Stimulated activated CD8-positive, alpha-beta memory T cell treated with anti-CD3 and anti-CD28 coated beads, Interleukin-4, amount 100 ng/mL, for 1 hour (primary cell): ENCODE measurements at regions not wholly inside any gene's neighbourhood (a gene's known extent, or its start where the extent isn't known, plus 50 kb on each side); places are given as distances from the start of the nearest gene placed in this dataset.
"Not testable (repeated sequence)": the region's sequence is repeated elsewhere in the genome, so short reads cannot be mapped to it uniquely, and the experiment has no call there.

Experiments
- DNase-seq, 2 donors: peaks; one replicate each; pipeline ENCODE4 v3.0.0-alpha.2; 2020; ENCODE audit warnings: low read depth in 2 of 2, low spot score in 1 of 2

- not testable (repeated sequence) for DNase-seq
These were observed 185.5 kb downstream of the ANXA1 start for GRCh38 chr9:73337182-73337581.

- DNase-seq = no peak
These were observed 192.4 kb downstream of the ANXA1 start for GRCh38 chr9:73344060-73344459.

GRCh38 chr9:73347123-73347522, 195.5 kb downstream of the ANXA1 start:
- DNase-seq = no peak

GRCh38 chr9:73347720-73348119, 196.1 kb downstream of the ANXA1 start:
- no peak for DNase-seq

GRCh38 chr9:73348471-73348870, 196.8 kb downstream of the ANXA1 start:
- DNase-seq = no peak

- DNase-seq = no peak
These were observed 197.8 kb downstream of the ANXA1 start for GRCh38 chr9:73349476-73349875.

GRCh38 chr9:73357607-73358006, 205.9 kb downstream of the ANXA1 start:
- DNase-seq = no peak

- DNase-seq = no peak
These were observed 218.4 kb downstream of the ANXA1 start for GRCh38 chr9:73370053-73370452.

GRCh38 chr9:73371801-73372200, 220.1 kb downstream of the ANXA1 start:
- no peak for DNase-seq

- DNase-seq = no peak
These were observed 228.7 kb downstream of the ANXA1 start for GRCh38 chr9:73380411-73380810.

GRCh38 chr9:73402081-73403028, 250.7 kb downstream of the ANXA1 start:
- no peak for DNase-seq

GRCh38 chr9:73411494-73411893, 259.8 kb downstream of the ANXA1 start:
- no peak for DNase-seq

GRCh38 chr9:73412874-73413273, 261.2 kb downstream of the ANXA1 start:
- no peak for DNase-seq

- no peak for DNase-seq
These were observed 272.2 kb downstream of the ANXA1 start for GRCh38 chr9:73423891-73424290.

GRCh38 chr9:73426269-73426668, 274.6 kb downstream of the ANXA1 start:
- no peak for DNase-seq

- DNase-seq = no peak
These were observed 283.2 kb downstream of the ANXA1 start for GRCh38 chr9:73434826-73435225.

- no peak for DNase-seq
These were observed 286.1 kb downstream of the ANXA1 start for GRCh38 chr9:73437758-73438157.

- not testable (repeated sequence) for DNase-seq
These were observed 288.2 kb downstream of the ANXA1 start for GRCh38 chr9:73439839-73440238.

- no peak for DNase-seq
These were observed 289.6 kb downstream of the ANXA1 start for GRCh38 chr9:73441223-73441622.

- no peak for DNase-seq
These were observed 290.5 kb downstream of the ANXA1 start for GRCh38 chr9:73441890-73442818.

- DNase-seq = no peak
These were observed 293.2 kb downstream of the ANXA1 start for GRCh38 chr9:73444821-73445220.

GRCh38 chr9:73445384-73445783, 293.7 kb downstream of the ANXA1 start:
- not testable (repeated sequence) for DNase-seq
